Renal cortex interstitium (tissue), 11 donors: ENCODE measurements at regions not wholly inside any gene's neighbourhood (a gene's known extent, or its start where the extent isn't known, plus 50 kb on each side); places are given as distances from the start of the nearest gene placed in this dataset.
"Not testable (repeated sequence)": the region's sequence is repeated elsewhere in the genome, so short reads cannot be mapped to it uniquely, and the experiment has no call there.

Experiments used
- DNase-seq, 11 donors: peaks; one replicate each; pipeline ENCODE4 v3.0.0-alpha.2; 2013; ENCODE audit warnings: low read depth in 9 of 11, low spot score in 4 of 11; ENCODE audit errors: extremely low read depth in 1 of 11

DNA sequence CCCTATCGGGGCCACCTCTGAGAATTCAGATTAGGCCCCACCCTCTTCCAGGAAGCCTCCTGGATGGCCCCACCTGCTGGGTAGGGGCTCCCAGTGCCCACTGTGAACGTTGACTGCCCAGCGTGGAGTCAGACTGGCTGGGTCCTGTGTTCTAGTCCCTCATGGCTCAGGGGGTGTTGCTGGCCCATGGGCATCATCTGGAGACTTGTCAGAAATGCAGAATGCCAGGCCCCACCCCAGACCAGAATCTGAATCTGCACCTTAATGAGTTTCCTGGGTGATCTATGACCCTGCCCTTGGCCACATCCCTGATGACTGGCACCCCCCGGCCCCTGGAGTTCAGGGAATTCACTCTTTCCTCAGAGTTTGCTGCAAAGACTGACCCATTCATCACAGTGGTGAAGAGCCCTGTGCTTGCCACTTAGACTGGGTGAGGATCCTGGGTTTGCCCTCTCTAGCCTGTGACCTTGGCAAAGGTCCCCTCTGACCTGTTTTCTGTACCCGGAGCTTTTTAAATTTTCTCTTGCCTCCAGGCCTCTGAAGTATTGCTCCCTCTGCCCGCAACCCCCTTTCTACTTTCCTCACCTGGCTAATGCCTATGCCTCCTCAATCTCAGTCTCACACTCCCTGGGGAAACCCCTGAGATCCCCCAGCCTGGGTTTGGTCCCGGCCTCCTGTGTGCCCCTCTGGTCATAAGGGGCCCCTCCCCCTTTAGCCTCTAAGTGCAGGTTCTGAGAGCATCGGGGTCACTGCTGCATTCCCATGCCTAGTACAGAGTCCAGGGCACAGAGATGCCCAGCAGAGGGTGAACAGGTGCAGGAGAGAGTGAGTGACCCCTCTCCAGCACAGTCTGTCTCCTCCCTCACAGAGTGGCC is 184.2 kb downstream of the MATN1 start:
- no peak for DNase-seq

DNA sequence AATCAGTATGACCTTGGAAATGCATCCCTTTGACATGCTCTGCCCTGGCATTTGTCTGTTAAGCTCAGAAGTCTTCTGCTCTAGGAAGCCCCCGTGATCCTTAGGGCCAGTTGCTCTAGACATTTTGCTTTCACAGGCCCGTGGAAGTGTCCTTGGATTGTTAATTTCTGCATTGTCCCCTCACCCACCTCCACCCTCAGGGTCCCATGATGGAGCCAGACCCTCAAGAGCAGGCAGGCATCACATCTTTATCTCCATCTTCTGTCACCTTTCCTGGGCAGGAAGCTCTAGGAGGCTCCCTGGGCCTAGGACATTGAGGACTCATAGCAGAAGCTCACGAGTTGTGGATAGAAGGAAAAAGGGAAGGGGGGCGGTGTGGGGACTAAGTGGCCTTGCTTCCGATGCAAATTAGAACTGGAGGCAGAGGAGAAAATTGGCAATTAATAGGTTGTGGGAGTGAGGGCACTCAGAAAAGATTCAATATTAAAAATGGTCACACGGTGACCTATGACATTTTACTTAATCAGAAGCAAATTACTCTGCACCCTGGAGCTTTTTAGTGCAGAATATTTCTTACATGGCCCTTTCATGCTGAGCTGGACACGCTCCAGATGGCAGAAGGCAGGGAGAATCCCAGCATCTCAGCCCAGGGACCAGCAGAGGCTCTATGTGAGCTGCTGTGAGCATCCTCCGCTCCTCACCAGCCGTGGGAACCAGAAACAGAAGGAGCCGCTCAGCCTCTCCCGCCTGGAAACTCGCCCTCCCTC is 185.0 kb downstream of the MATN1 start:
- no peak for DNase-seq

DNA sequence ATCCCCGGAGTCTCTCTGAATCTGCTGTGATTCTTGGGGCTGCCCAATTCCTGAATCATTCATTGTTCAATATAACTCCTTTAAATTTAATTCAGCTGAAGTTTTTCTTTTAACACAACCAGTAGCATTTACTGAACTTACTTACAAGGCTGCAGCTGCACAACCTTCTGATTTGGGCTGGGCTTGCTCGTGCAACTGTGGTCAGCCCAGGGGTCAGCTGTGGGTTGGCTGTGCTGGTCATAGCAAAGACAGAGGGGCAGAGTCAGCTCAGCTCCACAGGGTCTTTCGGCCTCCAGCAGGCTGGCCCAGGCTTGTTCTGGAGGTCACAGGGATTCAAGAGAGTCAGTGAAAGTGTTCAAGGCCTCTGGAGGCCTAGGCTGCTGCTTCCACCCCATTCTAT is 186.1 kb downstream of the MATN1 start:
- no peak for DNase-seq

DNA sequence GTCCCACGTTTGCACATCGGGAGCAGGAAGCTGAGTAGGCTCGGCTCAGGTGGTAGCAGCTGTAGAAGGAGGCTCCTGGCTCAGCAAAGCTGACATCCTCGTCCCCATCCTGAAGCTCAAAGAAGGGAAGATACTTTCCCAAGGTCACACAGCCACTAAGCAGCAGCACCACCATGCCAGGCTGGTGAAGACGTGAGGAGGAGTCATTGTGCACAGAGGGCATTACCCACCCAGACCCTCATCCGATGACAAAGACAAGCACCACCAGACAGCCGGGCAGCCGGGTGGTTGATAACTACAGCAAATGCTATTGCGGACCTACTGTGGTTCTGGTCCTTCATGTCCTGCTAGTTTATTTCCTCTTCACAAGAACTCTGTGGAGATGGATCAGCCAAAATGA is 186.9 kb downstream of the MATN1 start:
- DNase-seq: no peak

DNA sequence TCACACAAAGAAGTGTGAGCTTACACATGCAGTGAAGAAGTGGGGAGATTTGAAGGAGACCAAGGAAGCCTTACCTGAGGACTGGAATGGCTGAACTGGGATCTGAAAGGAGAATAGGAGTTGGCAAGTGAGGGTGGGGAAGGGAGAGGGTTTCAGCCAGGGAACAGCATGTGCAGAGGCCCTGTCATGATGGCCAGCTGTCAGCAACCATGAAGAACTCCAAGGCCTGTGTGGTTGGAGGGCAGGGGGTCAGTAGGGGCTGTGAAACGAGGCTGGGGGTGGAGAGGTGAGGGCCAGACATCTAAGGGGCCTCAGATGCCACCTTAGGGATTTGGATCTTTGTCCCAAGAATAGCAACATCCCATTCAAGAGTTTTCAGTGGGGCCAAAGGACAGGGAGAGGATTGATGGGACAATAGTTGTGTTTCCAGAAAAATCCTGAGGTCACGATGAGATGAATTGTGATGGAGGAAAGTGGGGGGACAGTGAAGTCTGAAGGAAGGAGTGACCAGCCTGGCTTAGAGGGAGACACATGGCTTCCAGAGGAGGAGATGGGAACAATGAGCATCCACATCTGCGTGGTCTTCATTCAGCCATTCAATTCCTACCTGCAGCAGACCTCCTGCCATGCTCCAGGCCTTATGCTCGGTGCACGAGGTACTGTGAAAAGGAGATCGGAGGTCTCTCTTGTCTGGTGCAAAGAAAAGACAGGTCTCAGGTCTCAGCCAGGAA is 187.6 kb downstream of the MATN1 start:
- DNase-seq: no peak

DNA sequence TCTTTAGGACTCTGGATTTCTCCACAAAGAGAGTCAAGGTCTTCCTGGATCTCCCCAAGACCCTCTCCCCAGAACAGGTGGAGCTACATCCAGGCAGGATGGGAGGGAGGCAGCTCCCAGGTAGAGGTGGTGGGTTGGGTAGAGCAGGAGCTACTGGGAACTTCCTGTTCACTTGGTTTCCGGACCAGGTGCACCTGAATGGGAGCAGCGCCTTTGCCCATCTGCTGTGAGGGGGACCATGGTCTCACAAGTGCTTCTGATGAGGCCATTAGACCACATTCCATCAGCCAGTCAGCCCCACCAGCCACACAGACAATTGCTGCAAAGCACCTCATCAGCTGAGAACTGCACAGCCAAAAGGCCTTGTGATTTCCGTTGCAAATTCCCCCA is 188.8 kb downstream of the MATN1 start:
- no peak for DNase-seq

DNA sequence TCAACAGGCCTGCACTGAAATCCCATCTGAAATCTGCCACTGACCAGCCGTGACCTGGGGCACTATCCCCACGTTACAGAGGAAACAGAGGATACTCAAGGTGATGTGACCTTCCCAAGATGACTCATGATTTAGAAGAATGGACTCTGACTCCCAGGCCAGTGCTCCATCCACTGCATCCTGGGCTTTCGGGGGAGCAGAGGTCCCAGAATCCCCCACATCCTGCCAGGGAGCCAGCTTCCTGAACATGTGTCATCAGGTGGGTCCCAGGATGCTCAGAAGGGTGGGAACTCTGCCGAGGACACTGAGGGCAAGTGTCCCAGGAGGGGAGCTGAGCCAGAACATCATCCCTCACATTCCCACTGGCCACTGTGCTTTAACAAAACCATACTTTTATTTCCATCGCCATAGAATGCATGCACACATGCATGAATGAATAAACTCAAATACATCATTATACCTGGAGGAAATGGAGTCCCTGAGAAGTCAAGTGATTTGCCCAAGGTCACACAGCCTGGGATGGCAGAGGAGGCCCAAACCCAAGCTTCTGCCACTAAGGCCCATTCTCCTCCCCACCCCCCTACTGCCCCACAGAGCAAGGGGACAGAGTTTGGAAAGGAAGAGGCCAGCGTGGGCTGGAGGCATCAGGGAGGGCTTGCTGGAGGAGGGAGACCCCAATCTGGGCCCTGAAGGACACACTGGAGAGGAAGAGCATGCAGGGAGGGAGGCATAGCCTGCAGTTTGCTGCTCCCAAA is 189.4 kb downstream of the MATN1 start:
- DNase-seq: no peak

DNA sequence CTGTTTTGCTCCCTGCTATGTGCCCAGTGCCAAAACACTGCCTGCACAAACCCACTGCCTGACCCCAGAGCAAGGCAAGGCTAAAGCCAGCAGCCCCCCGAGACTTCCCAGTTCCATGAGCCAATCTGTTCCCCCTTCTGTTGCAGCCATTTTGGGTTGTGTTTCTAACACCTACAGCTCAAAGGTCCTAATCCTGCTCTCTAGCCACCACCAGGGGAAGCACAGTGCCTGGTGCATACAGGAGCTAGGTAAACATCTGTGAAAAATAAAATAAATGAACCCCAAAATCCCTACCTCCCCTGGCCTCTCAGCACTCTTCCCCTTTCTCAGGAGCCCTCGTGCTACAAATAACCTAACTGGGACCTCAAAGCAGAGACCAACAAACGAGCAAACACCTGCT is 190.2 kb downstream of the MATN1 start:
- no peak for DNase-seq

DNA sequence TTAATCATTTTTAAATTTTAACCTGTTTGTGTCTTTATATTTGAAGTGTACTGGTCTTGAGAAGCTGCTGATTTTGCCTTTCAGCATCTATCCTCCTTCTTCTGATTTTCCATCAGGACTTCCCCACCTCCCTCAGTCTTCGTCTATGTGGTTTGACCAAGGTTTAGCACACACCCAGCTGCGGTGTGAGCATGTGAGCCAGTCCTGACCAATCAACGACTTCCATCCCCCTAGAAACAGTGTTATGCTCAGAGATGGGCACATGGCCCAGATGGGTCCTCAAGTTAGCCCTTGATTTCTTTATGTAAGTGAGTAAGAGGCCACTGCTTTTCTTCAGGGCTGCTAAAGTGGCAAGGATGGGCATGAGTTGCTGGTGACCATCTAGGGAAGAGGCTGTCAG is 190.8 kb downstream of the MATN1 start:
- DNase-seq: no peak

DNA sequence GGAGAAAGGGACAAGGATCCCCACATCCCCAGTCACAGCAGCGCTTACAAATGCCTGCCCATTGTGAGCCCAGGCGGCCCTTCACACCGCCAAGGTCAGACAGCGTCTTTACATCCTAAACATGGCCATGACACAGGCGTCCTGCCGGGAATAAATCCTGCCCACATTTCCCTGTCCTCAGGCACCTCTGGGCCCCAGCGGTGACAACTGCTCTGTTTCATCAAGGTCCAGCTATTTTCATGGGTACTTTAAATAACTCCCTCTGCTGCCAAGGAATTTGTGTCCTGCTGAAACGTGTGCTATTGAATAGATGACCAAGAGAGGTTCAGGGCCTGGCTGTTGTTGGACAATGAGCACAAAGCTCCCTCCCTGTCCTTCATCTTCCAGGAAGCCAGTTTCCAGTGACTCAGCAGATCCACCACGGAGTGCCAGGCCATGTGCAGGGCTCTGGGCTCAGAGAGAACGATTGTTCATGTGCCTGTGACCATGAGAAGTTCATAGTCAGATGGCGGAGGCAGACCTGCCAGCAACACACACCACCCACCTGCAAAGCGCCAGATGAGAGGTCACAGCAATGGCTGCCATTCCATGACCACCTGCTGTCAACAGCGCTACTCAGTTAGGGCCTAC is 195.8 kb downstream of the MATN1 start:
- DNase-seq: no peak

DNA sequence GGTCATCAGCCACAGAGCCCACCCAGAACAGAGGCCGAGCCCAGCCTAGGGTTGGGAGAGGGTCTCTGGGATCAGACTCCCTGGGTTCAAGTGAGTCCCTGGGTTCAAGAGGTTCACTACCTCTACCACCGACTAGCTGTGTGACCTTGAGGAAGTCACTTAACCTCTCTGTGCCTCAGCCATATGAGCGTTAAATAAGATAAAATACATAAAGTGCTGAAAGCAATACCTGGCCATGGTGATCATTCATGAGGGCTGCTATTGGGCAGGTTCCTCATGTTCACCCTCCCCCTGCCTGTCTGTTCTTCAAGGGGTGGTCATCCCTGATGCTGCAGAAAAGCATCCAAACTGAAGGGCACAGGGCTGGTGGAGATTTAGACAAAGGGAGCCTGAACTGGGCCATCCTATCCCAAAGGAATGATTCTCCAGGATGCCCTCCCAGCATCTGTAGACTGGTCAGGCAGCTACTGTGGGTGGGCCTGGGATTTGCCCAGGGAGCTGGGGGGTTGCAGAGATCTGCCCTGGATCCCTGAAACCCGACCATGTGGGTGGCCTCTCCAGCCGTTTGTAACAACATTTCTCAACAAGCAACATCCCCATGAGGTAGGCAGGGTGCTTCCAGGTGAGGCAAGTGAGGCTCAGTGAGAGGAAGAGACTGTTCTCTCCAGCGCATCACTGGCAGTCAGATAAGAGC is 196.6 kb downstream of the MATN1 start:
- DNase-seq: no peak

DNA sequence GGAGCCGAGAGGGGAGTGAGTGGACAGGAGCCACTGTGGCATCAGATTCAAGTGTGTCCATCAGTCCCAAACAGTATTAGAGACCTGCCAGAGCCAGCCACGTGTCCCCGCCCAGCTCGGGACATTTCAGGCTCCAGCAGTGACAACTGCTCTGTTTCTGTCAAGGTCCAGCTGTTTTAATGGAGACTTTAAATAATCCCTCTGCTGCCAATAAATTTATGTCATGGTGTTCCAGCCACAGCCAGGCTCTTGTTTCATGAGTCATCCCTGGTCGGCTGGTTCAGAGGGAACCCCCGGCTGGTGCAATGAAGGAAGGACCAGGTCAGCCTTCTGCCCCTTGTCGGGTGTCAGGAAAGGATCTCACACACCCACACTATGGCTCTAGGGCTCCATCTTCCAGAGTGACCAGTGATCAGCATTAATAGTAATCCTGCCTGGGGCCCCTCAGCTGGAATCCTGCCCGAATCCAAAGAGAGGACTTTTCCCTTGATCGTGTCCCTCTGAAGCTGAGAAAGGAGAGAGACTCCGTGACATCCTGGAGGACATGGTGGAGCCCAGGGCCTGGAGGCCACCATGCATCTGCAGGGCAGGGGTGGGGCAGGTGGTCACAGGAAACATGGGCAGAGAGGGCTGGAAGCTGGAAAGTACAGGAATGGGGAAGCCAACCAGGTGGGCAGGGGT is 197.3 kb downstream of the MATN1 start:
- peak; percentile 42 to 90 (median 77) for DNase-seq

DNA sequence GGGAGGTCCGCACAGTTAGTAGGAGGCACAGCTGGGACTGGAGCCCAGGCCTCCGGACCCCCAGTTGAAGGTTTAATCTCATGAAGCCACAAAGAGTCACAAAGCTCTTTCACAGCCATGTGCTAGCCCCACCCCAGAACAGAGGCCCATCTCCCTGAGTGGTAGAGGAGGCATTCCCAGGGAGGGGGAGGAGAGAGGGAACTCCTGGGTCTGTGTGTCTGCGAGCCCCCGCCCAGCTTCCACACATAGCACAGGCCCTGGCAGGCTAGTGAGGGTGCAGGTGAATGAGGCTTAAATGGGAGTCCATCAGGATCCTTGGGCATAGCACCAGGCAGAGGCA is 197.8 kb downstream of the MATN1 start:
- DNase-seq: no peak

DNA sequence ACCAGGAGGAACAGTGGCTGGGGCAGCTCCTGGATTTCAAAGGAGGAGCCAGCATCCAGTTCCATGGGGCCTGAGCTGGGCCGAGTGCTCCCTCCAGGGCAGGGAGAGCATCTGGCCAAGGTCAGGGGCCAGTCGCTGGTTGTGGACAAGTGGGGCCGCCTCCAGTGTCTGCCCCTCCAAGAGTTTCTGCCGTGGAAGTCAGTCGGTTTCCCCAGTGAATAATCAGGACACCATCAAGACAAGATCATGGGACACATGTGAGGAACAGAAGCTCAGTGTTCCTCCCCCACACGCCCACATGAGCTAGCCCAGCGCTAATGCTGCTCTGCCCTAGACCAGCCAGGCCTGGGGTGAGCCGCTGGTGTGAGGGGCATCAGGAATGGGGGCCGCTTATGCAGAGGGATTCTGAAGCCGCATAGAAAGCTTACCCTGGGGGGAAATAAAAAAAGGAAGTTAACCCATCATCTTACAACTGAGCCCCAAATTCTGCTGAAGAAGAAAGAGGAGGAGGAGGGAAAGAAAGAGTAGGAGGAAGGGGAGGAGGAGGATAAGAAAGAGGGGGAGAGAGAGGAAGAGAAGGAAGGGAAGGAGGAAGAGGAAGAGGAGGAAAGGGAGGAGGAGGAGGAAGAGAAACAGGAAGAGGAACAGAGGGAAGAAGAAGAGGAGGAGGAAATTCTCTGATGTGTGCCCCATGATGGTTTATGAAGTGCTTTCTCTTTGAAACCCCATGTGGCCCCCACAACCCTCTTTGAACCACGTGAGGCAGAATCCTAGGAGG is 198.4 kb downstream of the MATN1 start:
- DNase-seq: no peak

DNA sequence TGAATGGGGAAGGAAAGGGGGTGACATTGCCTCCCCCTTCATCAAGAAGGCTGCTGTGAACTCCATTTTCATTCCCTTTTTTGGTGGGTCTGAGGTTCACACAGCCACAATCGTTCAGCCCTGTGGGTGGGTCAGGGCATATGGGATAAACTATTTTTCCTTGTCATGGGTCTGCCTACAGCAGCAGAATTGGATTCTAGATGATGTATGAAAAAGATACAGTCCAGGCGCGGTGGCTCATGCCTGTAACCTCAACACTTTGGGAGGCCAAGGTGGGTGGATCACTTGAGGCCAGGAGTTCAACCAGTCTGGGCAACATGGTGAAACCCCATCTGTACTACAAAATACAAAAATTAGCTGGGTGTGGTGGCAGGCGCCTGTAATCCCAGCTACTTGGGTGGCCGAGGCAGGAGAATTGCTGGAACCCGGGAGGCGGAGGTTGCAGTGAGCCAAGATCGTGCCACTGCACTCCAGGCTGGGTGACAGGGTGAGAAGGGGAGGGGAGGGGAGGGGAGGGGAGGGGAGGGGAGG is 199.3 kb downstream of the MATN1 start:
- not testable (repeated sequence) for DNase-seq

DNA sequence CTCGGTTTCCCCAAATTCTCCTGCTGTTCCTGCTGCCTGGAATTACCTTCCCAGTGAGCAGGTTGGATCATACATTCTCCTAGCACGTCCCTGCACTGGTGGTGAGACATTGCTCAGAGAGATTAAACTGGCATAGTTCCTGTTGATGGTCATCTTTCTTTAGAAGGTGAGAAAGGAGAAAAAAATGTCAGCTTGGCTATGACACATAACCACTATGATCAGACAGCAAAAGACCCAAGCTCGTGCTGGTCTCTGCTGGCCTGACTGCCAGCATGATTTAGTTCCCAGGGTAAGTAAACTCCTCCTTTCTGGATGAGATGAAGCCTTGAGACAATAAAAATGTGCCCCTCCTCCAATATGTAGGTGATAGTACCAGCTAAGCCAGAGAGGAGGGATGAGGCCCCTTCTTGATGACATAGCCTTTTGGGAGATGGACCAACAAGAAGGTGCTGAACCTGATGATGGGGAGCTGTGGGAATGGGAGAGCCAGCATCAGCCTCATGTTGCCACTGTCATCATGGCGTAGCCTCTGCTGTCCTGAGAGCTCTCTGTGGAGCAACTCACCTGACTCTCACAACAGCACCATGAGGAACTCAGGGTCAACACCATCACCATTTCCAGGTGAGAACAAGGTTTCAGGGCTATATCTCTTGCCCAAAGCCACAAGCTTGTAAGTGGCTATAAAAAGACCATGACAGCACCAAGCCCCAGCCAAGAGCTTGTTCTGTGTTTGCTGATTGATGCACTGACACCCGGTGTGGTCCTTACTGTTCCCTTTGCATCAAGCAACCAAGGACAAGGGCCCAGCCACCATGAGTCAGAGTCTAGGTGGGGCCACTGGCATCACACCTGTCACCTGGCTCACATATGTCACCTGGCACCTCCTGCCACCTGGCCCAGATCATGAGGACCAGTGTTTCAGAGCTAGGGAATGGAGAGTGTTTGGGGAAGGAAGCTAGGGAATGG is 200.0 kb downstream of the MATN1 start:
- no peak for DNase-seq
